Hepatic stellate cell (primary cell): ENCODE measurements at regions not wholly inside any gene's neighbourhood (a gene's known extent, or its start where the extent isn't known, plus 50 kb on each side); places are given as distances from the start of the nearest gene placed in this dataset.
"Not testable (repeated sequence)": the region's sequence is repeated elsewhere in the genome, so short reads cannot be mapped to it uniquely, and the experiment has no call there.

ENCODE experiments used
- DNase-seq: peaks from one replicate; pipeline ENCODE4 v3.0.0; 2011; ENCODE audit warnings: low spot score

DNA sequence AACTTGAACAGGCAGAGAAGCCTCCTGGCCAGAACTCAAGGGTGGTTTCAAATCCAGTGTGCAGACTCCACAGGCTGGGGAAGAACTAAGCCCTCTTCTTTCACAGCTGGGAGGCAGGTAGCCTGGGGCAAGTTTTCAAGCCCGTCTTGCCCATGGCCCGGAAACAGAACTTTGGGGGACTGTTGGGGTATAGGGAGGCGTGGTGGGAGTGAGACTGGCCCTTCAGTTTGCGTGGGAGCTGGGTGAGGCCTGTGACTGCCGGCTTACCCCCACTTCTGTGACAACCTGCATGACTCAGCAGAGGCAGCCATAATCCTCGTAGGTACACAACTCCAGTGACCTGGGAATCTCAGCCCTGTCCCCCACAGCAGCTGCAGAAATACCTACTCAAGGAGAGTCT is 1125.7 kb downstream of the HACE1 start:
- DNase-seq, result no peak

DNA sequence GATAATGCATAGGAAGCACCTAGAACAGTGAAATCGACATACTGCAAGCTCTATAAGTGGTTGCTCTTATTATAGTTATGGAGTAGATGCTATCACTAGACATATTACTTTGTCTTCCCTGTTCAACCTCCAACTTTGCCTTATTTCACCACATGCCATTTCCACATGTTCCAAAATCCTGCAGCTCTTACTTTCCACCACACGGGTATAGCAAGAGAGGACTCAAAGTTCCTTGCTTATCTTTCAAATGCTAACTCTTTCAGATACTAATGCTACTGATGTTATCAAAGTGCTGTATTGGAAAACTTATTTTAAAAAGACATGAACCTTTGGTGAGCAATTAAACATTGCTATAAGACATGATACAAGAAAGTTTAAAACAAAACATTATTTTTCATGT is 1130.1 kb downstream of the HACE1 start:
- no peak for DNase-seq

DNA sequence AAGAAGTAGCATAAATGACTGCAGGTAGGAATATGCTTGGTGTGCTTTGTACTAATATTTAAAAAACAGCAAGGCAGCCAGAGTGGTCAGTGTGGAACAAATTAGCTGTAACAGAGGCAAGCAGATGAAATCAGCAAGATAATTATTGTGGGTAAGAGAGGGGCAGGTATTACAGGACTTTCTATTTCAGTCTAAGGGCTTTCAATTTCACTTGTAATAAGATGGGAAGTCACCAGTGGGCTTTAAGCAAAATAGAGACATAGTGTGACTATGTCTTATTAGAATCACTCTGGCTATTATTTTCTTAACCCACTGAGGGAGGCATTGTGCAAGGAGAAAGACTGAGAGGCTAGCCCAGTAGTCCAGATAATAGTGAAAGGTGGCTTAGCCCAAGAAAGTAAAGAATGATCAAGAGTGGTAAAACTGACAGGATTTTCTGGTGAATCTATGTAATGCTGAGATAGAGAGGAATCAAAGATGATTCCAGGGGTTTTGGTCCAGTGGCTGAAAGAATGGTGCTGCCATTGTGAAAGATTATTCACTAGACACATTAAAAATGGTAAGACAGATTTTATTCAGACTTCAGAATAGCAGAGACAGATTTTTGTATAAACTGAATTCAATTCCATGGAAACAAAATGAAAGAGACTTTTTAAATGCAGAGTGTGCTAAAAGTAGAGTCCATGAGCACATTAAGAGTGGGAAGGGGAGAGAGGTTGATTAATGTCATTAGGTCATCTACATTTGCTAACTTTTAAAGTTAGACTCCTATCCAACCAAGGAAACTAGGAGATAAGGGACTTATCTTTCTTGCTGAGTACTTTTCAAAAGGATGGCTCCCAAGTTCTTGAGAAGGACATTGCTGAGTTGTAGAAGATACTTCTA is 1136.0 kb downstream of the HACE1 start:
- no peak for DNase-seq

DNA sequence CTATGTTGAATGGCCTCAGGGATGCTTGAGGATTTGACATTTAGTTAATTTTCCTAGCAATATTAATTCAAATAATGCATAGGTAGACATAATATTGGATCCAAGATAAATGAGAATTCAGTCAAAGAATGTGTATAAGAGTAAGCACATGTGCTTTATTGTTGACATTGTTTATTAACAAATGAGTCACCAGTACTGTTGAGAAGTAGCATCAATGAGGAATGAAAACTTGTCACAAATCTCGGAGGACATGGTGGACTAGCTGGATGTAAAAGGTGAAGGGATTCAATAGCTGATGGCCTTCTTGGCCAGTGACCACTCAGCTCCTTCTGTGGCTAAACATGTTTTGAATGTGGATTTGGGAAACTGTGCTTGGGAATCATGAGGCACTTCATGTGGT is 1137.0 kb downstream of the HACE1 start:
- DNase-seq, result no peak

DNA sequence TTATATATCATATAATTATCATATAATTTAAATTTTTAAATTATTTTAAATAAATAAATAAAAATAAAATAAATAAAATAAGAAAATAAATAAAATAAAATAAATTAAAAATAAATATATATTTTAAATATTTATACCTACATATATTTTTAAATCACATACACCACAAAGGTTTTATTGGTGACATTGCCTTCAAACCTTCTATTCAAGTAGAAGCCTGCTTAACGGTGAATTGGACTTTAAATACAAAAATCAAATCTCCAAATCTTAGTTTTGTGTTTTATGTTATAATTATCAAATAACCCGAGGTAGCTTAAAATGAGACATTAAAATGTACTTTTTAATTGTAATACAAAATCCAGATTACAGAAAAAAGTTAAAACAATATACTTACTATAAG is 1137.8 kb downstream of the HACE1 start:
- no peak for DNase-seq

DNA sequence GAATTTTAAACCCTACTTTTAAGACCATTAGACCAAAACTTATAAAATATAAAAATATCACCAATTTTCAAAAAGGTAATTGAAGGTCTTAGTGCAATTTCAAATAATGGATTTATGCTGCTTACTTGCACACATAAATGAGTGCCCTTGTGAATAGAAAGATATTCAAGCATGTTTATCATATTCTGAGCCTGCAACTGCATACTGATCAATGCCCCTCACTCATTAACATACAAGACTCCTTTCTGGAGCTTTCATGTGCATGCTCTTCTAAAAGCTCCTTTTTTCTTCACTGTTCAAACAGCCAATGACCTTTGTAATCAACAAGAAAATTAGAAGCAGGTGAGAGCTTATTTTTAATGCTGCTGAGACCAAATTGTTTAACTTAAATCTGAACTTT is 1139.3 kb downstream of the HACE1 start:
- no peak for DNase-seq

DNA sequence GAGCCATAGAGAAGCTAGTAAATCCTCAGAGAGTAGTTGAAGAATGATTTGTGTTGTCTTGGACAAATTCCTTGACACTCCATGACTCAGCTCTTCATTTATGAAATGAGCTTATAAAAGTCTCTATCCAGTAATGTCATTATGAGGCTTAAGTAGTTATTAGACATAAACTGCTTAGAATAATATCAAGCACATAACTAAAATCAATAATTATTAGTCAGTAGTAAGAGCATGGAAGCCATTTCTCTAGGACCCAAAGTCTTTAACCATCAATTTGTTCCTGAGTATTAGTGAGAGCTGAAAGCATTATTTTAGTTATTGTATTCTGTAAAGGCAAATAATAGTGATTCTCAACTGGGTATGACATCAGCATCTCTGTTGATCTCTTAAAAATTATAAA is 1140.2 kb downstream of the HACE1 start:
- DNase-seq, result no peak

DNA sequence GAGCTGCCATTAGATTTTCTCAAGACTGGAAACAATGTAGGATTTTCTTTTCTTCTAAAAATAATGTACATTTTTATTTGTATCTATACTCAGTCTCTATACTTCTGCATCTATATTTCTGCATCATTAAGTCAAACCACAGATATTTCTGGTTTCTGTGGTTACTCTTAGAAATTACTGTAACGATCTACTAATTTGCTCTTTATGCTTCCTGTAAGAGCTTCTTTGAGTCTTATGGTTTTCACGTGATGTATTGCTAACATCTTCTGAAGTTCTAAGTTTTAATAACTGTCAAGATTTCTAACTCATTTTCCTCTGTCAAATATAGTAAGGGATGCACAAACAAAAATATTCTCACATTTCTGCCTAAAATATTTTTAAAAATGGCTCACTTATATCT is 1144.5 kb downstream of the HACE1 start:
- no peak for DNase-seq

DNA sequence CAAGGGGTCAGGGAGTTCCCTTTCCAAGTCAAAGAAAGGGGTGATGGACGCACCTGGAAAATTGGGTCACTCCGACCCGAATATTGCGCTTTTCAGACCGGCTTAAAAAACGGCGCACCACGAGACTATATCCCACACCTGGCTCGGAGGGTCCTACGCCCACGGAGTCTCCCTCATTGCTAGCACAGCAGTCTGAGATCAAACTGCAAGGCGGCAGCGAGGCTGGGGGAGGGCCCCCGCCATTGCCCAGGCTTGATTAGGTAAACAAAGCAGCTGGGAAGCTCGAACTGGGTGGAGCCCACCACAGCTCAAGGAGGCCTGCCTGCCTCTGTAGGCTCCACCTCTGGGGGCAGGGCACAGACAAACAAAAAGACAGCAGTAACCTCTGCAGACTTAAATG is 1150.5 kb downstream of the HACE1 start:
- DNase-seq, result not testable (repeated sequence)

DNA sequence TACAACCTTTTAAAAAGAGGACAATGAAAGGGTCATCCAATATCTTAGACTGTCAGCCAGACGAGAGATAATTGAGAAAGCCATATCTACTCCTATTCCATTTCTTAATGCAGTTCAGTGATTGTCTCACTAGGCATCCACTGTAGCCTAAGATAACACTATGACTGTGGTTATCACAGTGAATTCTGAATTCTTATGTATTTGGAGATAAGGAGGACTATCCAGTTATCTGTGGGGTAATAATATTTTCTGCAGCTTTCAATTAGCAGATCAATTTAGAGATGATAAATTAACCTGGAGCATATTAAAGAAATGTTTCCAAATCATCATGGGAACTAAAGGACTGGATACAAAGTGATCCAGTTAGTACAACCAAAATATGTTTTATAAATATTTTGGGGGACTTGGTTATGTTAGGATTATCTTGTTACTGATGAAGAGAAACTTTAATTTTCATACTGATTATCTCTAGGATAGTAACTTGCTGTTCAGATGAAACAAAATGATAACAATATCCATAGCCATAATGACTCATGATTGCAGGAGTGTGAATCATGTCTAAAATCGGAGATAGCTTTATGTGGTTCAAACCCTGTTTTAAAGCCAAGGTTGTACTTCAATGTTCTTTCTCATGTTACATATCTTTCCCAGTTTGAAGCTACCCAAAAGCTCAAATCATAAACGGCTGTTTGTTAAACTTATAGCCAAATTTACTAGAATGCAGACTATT is 1152.0 kb downstream of the HACE1 start:
- DNase-seq, result no peak

DNA sequence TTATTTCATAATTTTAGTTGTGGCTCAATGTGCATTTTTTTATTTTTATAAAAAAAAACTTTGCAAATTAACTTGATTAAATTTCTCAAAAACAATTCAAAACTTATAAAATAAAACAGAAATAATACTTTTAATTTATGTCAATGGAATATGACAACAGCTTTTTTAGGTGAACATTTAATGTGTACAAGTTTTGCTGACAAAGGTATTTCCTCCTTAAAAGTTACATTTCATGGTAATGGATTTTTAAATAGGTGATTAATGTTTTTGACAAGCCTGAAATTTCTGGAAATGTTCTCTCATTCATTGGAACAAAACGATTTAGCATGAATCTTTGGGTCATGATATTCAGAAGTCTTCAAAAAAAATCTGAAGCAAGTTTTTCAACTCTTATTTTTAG is 1160.0 kb downstream of the HACE1 start:
- no peak for DNase-seq

DNA sequence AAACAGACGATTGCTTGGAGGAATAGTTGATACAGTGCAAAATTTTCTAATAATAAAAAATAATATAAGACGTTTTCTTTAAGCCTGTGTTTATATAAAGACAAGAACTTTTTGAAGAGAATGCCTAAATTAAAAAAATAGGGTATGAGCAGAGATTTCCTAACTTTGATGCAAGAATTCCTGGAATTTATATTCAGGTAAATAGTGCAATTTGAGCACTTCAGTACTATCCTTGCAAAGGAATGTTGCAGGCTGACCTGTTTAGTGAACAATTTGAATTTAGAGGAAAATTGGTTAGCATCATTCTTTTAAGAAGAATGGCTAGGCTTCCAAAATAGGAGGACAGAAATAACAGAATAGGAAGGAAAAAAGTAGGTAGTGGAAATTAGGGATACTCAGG is 1172.3 kb downstream of the HACE1 start:
- no peak for DNase-seq

DNA sequence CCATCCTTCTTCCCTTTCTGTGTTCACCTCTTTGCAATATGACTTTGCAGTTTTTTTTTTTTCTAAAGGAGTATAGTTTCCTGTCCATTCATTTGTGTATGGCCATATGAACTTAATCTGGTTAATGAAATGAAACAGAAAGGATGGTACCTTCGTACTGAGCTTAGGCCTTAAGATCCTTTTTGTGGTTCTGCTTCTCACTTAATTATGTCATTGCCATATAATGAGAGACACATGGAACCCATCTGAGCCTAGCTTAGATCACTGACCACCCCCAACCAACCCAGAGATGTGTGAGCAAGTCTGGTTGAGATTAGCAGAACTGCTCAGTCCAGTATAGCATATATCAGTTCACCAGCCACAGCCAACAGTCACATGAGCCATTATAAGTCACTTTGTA is 1179.6 kb downstream of the HACE1 start:
- DNase-seq, result no peak

DNA sequence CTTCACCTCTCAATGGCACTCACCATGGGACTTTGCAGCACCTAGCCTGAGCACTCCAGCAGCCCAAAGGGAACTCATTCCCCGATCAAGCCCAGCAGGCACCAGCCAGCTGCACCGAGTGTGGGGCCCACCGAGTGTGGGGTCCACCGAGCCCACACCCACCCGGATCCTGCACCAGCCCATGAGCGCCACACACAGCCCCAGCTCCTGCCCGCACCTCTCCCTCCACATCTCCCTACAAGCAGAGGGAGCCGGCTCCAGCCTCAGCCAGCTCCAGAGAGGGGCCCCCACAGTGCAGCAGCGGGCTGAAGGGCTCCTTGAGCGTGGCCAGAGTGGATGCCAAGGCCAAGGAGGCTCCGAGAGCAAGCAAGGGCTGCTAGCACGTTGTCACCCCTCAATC is 1182.4 kb downstream of the HACE1 start:
- no peak for DNase-seq

DNA sequence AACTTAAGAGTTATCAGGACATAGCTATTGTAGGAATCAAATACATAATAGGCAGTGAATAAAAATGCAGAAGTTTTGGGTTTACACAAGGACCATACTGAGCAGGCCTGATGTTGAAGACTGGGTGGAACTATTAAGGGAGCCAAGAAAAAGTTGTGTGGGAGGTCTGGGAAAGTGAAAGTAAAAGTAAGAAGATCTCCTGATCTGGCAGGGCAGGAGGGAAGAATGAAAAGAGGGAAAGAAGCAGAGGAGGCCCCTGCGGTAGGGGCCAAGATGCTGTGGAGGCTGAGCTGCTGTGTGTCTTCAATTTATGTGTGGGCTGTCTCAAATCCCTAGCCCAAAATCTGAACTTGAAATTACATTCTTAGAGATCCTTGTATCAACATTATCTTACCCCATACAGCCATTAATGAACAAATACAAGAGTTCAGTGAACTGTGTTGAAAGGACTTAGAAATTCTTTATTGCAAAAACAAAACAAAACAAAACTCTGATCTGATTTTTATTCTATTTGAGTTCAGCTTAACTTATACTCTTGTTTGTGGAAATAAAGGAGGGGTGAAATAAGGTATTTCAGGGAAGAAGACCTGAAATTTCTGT is 1183.8 kb downstream of the HACE1 start:
- no peak for DNase-seq

DNA sequence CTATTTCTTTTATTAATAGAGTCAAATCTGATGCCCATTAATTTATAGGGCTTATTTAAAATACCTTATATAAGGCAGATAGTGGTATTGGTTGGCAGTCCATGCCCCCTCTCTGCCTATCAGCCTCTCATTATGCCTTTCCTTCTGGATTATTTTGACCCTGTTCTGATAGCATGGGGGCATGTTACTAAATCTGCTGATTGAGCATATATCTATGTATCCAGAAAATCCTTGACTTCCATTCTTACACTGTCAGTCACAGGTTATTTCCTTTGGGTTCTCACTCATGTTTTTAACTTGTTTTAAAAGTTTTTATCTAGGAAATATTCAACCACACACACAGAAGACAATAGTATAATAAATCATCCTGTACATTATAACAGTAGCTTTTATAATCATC is 1184.9 kb downstream of the HACE1 start:
- DNase-seq, result no peak

DNA sequence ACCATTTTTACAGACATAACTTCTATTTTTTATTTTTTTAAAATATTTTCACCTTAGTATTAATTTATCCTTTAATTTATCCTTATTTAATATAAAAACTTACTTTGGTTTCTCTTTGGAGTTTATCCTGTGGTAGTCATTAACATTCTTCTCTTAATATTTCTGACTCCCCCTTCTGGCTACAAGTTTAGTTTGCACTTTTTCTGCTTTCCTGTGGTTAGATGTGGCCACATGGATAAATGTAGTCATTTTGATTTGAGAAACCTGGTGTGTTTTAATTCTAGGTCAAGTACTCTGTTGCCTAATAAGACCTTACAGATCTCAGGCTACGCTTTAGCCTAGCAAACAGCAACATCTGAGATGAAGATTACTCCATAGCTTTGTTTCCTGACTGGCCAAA is 1187.5 kb downstream of the HACE1 start:
- no peak for DNase-seq

DNA sequence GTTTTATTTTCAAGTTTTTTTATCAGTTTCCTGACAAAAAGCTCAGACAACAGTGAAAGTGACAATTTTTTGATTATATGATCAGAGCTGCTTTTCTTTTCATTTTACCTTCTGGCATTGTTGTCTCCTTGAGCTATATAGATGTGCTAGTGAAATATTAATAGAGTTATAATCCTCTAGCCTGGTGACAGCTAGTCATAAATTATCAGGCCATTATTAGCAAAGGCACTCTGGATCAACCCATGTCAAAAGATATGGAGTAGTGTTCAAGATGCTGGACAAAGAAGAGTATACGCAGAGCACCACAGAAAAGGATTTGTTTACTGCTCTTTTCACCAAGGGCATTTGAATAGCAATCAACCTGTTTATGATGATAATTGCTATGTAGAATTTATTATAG is 1230.1 kb downstream of the HACE1 start:
- DNase-seq, result no peak

DNA sequence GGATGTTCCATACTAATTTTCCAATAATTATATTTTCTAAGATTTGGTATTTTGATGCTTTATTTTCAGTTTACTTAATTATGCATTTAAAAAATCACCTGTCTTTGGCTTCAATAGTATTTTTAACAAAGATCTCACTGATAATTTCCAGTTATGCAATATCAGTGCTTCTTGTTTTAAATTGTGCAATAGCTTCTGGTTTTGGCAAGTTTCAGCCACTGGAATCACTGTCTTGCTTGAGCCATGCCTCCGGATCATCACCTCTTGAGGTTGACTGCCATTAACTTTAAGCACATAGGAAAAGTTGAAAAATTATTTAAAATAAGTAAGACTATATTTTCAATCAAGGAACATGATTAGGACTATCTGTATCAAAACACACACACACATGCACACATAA is 1242.1 kb downstream of the HACE1 start:
- DNase-seq, result no peak

DNA sequence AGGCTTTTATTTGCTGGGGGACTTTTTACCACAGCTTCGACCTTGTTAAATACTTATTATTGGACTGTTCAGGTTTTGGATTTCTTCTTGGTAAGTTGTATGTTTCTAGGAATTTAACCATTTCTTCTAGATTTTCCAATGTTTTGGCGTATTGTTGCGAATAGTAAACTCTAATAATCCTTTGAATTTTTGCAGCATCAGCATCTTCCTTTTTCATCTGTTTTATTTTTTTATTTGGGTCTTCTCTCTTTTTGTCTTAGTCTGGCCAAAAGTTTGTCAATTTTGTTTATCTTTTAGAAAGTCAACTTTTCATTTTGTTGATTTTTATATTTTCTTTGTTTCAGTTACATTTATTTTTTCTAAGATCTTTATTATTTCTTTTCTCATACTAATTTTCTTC is 1272.0 kb downstream of the HACE1 start:
- no peak for DNase-seq

DNA sequence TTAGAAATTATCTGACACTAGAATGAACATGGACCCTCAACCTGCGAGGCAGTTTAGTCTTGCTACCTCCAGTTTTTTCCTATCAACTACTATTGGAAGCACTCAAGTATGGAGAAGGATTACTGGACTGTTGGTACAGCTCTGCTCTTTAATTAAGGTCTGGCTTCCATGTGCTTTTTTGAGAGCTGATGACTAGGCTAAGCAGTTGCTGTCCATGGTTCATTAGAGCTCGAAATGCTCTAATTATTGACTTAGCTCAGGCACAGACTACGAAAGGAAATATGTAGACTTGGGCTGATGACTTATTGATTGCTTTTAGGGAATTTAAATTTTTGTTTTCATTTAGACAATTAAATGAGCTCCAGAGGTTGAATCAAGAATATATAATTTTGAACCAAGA is 1281.6 kb downstream of the HACE1 start:
- no peak for DNase-seq

DNA sequence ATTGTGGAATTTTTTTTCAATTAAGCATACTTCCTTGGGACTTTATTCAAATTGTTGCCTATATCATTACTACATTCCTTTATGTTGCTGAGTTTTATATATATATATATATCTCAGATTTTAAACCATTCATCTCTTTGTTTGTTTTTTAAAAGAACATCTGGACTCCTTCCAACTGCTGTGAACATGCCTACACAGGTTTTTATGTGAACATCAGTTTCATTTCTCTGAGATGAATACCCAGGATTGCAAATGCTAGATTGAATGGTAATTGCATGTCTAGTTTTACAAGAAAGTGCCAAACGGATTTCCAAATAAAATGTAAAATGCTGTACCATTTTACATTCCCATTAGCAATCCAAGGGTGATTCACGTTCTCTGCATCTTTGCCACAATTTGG is 1289.3 kb downstream of the HACE1 start:
- no peak for DNase-seq

DNA sequence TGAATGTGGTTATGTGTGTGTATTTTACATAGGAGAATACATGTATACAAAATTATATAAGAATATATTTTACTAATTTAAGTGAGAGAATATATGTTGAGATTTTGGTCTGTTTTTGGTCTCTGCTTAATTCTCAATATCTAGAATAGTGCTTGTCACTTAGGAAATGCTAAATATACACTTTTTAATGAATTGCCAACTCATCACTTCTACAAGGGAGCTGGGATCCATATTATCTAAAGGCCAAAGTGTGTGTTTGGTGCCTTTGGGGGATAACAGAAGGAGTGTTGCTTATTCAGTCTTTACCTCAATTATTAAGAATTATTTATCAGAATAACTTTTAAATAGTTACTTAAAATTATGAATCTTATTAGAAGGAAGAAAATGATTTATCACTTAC is 1304.8 kb downstream of the HACE1 start:
- DNase-seq, result no peak
